NCI-H82 treated with DMSO at 0.1 percent for 48 hours (cell line): ENCODE measurements at regions not wholly inside any gene's neighbourhood (a gene's known extent, or its start where the extent isn't known, plus 50 kb on each side); places are given as distances from the start of the nearest gene placed in this dataset.
"Not testable (repeated sequence)": the region's sequence is repeated elsewhere in the genome, so short reads cannot be mapped to it uniquely, and the experiment has no call there.

Experiments
- DNase-seq: peaks from one replicate; lab custom pipeline; 2025; ENCODE audit not compliant: unreplicated experiment; lab: John Stamatoyannopoulos, UW

- DNase-seq, result no peak
These were observed 683.3 kb downstream of the QKI start for GRCh38 chr6:164097551-164098398.

GRCh38 chr6:164097056-164097455 lies 682.5 kb downstream of the QKI start:
- DNase-seq, result no peak

DNA sequence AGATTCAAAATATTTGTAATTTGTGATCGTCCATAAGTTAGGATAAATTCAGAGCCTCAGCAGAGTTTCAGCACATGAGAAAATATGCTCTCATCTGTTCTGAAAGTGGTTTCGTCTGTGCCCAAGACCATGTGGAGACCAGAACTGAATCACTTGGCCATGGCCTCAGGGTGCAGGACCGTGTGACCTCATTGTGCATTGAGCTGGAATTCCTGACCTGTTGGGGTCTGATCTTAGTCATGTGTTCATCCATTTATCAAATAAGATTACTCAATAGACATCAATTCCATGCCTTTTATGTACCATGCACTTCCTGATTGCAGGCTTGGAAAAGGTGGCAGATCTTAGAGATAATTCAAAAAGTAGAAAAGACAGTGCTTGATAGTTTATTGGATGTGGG lies 680.5 kb downstream of the QKI start:
- DNase-seq, result no peak

DNA sequence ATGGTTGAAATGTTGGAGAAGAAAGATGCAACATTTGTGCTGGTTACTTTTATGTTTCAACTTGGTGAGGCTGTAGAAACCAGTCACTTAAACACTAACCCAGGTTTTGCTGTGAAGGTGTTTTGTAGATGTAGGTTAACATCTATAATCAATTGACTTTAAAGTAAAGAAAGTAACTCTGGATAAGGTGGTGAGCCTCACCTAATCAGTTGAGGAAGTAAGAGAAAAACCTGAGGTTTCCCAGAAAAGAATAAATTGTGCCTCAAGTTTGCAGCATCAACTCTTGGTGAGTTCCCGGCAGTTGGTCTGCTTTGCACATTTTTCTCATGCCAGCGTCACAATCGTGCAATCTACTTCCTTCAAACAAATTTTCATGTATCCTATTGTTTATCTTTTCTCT lies 673.4 kb downstream of the QKI start:
- DNase-seq, result no peak

- no peak for DNase-seq
These were observed 672.7 kb downstream of the QKI start for GRCh38 chr6:164087211-164087610.

DNA sequence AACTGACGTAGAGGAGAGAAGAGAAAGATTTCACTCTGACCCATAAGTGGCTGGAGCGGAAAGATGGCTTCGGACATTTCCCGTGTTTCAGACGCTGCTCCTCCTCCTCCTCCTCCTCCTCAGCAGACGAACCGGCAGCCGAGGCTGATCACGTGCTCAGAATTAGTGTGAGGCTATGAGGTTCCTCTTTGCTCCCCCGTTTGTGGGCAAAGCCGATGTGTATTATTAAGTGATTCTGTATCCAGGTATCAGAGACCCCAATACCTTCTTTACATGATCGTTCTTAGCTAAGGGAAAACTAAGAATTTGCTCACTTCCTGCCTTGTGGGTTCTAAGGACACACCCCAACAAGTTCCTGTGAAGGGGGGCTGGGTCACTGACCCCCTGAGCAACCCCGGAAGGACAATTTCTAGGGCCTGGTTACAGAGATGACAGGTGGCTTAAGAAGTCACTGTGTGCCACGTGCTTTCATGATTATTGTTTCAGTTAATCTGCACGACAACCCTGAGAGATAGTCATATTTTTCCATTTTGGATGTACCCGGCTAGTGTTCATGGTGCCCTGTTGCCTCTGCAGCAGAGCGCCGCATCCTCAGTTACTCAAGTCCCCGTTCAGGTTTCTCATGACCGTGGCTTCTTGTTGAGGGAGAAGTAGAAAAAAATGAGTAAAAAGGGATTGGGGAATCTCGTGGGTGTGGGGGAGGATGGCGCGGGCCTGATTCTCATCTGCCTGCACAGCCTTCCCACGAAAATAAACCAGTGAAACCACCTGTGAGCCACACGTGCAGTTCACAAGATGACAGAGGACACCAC lies 671.8 kb downstream of the QKI start:
- no peak for DNase-seq

- no peak for DNase-seq
These were observed 670.9 kb downstream of the QKI start for GRCh38 chr6:164085091-164086075.

DNA sequence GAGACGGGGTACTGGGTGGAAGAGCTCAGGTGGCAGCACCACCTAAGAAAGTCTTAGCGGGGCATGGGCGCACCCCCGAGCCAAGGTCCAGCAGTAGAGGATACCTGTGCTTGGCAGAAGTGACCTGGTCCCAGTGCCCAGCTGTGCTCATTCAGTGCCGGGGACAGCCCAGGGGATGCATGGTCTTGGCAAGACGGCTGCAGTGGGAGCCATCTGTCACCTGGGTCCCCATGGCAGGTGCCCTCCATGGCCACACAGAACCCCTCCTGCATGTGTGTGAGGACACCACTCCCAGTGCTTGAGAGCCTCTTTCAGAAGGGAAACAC lies 664.7 kb downstream of the QKI start:
- no peak for DNase-seq

- no peak for DNase-seq
These were observed 664.2 kb downstream of the QKI start for GRCh38 chr6:164078532-164079274.

DNA sequence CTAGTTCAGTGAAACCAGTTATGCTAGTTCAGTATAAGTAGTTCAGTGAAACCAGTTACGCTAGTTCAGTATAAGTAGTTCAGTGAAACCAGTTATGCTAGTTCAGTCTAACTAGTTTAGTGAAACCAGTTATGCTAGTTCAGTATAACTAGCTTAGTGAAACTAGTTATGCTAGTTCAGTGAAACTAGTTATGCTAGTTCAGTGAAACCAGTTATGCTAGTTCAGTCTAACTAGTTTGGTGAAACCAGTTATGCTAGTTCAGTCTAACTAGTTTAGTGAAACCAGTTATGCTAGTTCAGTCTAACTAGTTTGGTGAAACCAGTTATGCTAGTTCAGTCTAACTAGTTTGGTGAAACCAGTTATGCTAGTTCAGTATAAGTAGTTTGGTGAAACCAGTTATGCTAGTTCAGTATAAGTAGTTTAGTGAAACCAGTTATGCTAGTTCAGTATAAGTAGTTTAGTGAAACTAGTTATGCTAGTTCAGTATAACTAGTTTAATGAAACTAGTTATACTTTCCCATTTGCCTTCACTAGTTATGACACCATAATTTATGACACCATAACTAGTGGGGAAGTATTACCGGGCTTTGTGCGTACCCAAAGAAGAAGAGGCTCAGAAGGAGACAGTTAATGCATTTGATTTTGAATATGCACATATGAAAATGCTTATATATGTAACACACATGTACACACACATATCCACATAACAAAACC lies 662.5 kb downstream of the QKI start:
- DNase-seq, result not testable (repeated sequence)

GRCh38 chr6:164075981-164076615 lies 661.6 kb downstream of the QKI start:
- DNase-seq, result no peak

GRCh38 chr6:164072240-164072666 lies 657.7 kb downstream of the QKI start:
- no peak for DNase-seq

- DNase-seq, result no peak
These were observed 655.0 kb downstream of the QKI start for GRCh38 chr6:164069350-164069990.

GRCh38 chr6:164068527-164068926 lies 654.0 kb downstream of the QKI start:
- no peak for DNase-seq

GRCh38 chr6:164066766-164067165 lies 652.2 kb downstream of the QKI start:
- DNase-seq, result no peak

DNA sequence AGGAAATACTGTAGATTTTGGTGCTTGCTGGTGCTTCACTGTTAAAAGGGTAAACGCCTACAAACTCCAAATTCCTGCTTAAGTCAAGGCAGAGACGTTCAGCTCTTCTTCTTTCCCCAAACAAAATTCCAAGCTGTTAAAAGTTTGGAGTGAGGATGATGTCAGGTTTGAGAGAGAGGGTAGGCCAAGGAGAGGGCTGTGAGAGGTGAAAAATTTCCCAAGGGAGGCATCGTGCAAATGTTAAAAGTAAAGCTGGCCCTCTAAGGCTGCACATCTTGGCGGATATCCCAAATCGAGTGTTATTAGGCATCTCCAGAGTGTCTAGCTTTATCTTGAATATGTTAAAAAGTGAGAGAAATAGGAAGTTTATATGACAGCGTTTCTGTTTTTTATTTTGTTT lies 651.8 kb downstream of the QKI start:
- no peak for DNase-seq

- no peak for DNase-seq
These were observed 648.8 kb downstream of the QKI start for GRCh38 chr6:164063346-164063745.

DNA sequence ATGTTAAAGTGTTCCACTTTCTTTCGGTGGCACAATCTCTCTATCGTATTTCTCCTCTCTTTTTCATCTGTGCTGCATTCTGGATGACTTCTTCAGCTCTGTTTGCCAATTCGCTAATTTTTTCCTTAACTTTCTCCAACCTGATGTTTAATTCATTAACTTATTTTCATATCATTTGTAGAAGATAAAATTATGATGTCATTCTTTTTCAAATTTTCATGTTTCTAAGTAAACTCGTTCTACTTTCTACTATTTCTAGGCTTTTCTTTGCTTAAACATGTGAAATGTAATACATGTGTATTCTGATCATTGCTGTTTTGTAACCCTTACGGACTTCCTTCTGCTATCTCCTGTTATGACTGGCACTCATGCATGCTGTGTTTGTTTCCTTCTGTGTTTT lies 648.4 kb downstream of the QKI start:
- no peak for DNase-seq

- no peak for DNase-seq
These were observed 643.4 kb downstream of the QKI start for GRCh38 chr6:164057876-164058275.
